Right renal pelvis (tissue), 4 donors: ENCODE measurements at regions not wholly inside any gene's neighbourhood (a gene's known extent, or its start where the extent isn't known, plus 50 kb on each side); places are given as distances from the start of the nearest gene placed in this dataset.
"Not testable (repeated sequence)": the region's sequence is repeated elsewhere in the genome, so short reads cannot be mapped to it uniquely, and the experiment has no call there.

Source experiments
- DNase-seq, 4 donors: peaks; one replicate each; pipeline ENCODE4 v3.0.0-alpha.2; 2013; ENCODE audit warnings: low read depth in 4 of 4, low spot score in 3 of 4, missing footprints in 1 of 4

DNA sequence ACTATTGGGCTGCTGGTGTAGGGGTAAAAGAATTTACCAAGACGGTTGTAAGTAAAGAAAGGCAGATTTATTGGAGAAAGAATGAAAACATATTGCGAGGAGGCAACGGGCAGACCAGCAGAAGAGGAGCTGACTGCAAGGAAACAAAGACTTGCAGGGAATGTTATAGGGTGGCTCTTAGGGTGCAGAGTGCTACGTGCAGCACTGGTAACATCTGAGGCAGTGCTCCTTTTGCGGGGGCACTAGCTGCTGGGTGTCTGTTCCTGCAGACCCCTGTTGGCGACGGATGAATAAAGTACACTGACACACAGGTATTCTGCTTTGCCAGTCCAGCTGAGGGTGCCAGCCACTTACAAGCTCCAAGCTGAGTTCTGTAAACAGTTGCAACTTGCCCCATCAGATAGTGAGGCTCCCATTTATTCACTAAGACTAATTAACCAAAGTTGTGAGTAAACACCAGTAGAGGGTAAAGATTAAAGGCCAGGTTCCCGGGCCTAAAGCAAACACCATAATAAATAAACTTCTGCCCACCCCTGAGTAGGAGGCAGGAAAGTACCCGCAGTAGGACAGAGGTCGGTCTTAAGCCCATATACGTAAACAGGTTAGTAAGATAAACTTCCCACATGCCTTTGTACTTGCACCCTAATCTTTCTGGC, 140.2 kb upstream of the KCNK1 start:
- no peak for DNase-seq

DNA sequence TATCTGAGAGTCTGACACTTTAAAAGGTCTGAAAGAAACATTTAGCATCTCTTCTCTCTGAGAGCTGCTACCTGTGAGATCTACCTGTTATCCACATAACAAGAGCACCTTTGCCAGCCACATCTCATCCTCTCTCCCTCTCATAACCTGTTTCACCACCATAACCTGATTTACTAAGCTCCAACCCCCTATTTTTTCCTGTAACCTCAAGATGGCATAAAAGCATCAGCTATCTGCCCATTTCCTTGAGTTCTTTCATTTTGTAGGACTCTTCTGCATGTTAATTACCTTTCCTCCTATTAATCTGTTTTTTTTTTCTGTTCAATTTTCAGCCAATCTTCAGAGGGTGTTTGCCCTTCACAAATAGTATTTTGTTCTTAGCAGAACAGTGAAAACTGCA, 136.5 kb upstream of the KCNK1 start:
- no peak for DNase-seq

DNA sequence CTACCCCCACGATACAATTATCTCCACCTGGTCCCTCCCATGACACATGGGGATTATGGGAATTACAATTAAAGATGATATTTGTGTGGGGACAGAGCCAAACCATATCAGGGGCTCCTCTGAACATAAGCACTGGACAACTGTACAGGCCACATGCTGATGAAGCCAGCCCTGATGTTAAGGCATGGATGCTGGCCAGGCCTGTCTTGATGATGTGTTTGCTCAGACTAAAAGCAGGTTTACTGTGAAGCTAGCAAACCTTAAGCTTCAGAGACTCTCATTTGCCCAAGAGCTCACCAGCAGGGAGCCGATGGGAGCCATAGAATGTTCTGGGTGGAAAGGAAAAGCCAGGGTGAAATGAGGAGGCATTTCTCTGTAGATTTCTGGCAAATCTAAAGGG, 135.3 kb upstream of the KCNK1 start:
- DNase-seq: no peak

DNA sequence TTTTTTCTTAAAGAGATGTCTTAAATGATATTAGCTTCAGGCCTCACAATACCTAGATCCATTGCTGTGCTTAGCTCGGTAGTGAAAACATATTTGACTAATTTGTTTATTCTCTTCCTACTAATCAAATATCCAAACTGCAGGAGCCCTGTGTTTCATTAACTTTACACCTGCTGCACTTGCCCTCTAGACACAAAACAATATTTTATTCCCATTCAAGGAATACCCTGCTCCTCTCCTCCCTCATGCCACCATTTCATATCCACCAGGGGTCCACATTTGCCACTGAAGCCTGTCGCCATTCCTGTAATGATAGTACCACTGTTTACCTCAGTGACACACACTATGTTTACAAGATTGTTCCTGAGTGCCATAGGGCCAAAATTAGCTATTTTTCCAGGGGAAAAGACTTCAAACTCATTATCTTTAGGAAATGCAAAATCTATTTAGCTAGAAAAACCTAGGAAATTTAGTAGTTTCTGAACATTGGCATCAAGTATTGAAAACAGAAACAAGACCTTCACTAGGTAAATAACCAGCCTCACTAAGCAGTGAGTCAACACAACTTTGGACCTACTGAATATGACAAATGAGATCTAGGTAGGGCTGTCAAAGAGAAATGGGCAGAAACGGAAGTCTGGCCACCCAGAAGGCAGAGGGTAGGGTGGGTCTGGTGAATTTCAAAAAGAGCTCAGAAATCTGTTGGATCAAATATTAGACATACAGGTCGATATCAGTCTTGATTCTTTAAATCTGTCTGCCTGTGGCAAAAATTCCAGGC, 134.6 kb upstream of the KCNK1 start:
- DNase-seq: no peak

DNA sequence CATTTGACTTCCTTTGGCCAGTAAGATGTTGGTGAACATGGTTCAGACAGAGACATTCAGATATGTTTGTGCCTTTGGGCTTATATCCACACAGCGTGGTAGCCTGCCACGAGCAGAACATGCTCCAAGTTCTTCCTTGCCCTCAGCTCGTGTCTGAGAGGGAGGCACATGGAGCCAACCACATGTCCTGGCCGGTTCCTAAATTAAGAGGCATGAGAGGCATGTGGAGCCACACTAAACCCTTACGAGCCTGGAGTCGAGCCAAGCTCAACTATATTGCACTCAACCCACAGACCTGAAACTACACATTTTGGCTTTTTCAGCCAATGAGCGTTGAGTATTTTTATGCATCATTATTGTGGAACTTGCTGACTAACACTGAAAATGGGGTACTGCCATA, 133.7 kb upstream of the KCNK1 start:
- no peak for DNase-seq

DNA sequence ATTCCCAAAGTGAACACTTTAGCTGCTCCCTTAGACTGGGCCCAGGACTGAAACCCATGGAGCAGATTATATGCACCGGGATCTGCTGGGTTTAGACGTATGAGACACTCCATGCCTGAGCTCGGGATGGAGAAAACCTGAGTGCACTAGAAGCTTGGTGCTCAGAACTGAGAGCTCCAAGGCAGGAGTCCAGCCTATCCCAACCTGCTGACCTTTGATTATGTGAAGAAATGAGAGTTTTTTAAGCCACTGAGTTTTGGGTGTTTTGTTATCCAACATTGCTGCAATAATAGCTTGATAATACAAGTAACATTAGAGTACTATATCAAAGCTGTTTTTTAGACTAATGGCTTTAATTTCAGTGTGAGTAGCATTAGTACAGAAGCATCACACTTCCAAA, 131.5 kb upstream of the KCNK1 start:
- DNase-seq: no peak

DNA sequence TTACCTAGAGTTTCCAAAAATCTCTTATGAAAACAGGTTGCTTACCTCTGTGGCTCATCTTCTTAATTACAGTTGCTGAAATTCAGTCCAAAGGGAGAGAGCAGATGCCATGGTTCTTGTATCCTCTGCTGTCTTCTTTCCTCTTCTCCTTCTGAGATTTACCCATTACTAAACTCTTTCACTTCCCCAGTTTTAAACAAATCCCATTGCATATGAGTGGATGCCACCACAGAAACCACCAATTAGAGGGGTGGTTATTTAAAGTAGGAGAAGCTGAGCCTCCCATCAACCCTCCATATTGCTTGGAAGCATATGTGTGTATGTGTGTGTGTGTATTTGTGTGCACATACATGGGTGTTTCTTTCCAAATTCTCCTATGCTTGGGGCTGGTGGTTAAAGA, 128.5 kb upstream of the KCNK1 start:
- DNase-seq: no peak

DNA sequence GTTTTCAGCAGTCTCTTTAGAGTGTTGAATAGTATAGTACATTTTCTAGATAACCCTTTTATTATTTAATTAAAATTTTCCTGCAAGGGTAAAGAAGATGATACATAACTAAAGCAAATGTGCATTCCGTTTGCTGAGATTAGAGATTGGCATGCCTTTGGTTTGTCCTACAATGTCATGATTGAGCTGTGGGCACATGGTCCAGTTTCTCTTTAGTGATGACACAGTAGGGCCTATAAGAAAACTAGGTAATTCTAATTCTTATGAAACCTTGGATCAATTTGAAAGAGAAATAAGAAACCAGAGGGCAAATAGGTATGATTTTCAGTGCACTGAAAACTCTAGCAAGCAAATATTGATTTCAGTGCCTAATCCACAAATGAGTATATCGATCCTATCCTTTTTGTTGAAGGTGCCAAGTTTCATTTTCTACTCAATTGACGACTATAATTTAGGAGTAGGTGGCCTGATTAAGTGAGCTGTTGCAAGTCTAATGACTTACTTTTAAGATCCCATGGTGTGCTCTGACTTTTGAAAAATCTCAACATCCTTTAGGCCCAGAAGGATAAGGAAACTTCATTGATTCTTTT, 128.0 kb upstream of the KCNK1 start:
- no peak for DNase-seq

DNA sequence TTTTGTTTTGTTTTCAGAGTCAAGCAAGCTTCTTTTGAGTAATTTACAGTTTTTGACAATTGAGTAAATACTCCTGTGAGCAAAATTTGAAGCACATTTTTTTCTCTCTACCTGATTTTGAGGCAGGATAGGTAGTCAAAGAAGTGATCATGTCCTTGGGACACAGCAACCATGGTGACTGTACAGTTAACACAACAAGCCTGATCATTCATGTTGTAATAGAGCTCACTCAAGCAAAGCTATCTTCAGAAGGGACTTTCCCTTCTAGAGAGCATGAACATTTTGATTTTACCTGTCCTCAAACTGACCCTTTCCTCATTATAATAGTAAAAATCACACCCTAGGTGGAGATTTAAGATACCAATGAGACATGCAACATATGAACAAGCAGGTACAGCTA, 126.5 kb upstream of the KCNK1 start:
- DNase-seq: no peak

DNA sequence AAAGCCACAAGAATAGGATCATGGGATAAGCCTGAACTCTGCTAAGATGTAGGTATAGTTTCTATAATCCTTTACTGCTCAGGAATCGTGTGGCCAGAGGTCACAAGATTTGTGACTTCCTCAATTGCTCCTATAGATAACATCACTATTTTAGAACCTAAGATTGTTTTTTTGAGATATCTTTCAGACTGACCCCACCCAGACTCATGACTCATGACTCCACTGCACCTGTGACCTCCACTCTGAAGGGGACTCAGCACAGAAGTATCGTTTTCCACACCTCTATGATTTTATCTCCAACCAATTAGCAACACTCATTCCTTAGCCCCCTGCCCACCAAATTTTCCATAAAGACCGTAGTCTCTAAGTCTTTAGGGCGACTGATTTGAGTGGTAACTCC, 124.5 kb upstream of the KCNK1 start:
- no peak for DNase-seq

DNA sequence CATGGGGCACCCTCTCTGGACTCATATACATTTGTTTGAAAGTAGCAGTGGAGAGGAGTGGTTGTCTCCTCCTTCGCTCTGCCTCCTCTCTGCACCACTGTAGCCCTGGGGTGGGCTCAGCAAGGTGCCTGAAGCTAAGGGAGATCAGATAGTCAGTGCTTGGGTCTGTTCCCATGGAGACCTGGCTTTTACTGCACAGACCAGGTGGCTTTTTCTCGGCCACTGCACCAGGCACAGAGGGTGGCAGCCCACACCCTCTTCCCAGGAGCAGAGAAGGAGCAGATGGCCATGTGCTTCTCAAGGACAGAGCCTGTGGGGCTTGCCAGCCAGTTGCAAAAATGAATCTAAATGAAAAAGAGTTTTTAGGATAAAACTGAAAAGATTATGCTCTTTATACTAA, 123.4 kb upstream of the KCNK1 start:
- DNase-seq: no peak

DNA sequence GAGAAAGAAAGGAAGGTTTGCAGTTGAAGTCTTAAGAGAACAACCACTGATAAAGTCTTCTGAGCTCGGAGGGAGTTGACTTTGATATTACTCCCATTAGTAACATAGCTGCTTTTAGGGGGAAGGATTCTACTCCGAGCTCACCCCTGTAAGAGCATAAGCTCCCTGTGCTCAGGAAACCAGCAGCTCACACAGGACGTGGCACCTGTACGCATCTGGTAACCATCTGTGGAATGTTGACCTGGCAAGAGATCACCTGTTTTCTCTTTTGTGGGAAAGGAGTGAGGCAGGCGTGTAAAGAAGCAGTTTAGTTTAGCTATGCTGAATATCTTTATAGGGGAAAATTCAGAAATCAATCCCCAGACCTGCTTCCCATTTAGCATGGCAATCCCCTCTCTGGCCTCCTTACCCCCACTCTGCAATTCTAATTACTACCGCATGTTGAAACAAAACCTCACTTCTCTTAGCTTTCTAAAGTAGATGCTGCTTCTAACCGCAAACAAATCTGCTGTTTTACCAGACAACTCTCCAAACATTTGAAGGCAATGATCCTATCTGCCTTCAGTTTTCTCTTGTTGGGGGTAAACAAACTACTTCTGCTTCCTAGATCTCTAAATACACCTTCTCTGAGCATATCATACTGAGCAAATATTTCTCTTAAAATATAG, 121.8 kb upstream of the KCNK1 start:
- DNase-seq: no peak

DNA sequence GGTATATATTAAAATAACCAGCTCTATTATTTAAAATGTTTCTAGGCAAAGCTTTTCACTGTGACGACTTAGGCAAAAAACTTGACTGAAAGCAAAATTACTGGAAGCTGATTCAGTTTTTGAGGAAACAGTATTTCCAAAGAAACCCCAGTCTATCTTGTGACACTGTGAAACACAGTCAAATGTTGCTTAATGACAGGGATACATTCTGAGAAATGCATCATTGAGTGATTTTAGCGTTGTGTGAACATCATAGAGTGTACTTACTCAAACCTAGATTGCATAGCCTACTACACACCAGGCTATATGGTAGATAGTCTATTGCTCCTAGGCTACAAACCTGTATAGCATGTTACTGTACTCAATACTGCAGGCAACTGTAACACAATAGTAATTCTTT, 116.9 kb upstream of the KCNK1 start:
- DNase-seq: no peak

DNA sequence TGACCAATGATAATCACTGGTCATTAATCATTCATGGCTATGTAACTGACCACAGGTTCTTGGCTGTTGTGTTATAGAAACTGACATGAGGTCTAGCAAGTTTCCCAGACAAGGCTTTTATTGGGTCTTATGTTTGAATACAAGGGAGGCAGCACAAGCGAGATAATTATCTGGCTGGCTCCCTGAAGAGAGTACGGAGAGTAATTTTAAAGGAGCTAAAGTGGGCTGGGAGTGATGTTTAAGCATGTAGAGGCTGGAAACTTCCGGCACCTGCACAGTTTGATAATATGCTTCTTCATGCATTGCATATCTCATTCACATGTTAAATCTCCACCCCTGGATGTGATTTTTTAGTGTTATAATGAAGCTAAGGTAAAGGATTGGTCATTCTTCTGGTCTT, 116.2 kb upstream of the KCNK1 start:
- no peak for DNase-seq

DNA sequence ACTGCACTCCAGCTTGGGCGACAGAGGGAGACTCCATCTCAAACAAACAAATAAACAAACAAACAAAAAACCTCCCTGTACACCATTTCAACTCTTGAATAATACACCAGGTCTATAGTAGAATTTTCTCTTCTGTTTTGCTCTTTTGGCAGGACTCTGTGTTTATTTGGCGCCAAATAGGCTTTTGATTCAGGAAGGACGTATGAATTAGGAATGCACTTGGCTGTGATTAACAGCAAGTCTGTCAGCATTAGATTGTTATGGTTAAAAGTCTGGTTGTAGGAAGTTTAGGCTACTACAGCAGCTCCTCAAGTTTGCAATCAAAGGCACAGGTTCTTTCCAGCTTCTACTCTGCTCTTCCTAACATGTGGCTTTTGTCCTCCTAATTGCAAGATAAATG, 113.8 kb upstream of the KCNK1 start:
- no peak for DNase-seq

DNA sequence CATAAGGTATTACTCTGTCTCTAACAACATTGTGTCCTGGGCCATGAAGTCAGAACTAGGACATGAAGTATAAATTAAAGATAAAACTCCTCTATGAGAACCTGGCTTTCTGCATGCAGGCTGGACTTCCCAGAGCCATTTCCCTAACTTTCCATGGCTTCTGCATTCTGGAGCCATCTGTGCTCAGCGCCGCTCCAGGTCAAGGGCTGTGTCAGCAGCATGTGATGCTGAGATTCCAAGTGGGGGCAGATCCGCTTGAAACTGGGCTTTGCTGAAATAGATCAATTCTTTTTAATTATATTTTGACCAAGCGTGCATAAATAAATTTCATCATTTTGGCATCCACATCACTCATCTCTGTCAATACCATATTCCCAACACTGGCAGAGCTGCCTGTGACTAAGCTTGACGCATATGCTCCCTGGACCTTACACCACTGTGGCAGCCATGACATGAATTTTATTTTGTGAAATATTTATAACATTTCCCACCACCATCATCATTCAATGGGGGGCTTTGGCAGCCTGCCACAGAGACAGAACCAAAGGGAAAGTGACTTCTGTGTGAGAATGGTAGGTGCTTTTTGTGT, 110.4 kb upstream of the KCNK1 start:
- DNase-seq: no peak

DNA sequence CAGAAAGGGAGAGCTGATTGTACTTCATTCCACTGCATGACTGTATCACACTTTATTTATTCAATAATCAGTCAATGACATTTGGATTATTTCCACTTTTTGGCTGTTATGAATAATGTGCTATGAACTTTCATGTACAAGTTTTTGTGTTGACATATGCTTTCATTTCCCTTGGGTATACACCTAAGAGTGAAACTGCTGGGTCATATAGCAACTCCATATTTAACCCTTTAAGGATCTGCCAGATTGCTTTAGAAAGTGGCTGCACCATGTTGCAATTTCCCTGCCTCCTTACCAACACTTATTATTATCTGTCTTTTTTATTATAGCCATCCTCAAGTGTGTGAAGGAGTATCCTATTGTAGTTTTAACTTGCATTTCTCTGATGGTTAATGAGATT, 108.8 kb upstream of the KCNK1 start:
- DNase-seq: no peak

DNA sequence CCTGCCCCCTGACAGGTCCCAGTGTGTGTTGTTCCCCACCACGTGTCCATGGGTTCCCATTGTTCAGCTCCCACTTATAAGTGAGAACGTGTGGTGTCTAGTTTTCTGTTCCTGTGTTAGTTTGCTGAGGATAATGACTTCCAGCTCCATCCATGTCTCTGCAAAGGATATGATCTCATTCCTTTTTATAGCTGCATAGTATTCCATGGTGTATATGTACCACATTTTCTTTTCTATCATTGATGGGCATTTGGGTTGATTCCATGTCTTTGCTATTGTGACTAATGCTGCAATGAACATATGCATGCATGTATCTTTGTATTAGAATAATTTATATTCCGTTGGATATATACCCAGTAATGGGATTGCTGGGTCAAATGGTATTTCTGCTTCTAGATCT, 108.0 kb upstream of the KCNK1 start:
- DNase-seq: not testable (repeated sequence)

DNA sequence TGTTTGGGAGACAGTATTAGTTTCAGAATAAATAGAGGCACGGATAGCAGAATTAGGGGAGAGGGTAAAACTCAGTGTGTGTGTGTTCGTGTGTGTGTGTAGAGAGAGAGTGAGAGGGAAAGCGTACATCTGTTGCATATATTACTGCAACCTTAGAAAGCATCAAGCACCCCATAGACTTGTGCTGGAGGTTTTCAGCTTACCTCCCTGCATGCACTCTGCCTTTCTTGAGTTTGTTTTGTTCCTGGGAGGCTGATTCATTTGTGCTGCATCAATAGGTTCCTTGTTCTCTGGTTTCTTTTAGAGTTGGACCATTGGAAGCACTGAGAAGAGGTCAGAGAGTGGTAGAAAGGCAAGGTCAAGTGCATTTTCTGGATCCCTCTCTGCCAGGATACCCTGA, 104.4 kb upstream of the KCNK1 start:
- DNase-seq: no peak

DNA sequence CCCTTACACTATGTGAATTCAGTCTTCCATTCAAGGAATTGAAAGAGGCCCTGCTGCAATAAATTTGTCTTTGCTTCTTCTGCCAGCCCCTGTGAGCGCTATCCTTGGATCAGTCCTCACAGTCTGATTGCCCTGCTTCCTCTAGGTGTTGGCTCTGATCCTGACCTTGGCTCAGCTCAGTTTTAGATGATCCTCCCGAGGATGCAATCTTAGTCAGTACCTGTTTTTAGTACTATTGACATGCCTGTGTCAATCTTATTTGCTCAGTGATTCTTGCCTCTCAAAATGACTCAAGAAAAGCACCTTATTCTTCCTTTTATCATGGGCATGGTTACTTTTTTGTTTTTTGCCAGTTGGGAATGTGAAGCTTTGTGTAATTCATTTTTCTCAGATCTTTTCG, 101.4 kb upstream of the KCNK1 start:
- no peak for DNase-seq

DNA sequence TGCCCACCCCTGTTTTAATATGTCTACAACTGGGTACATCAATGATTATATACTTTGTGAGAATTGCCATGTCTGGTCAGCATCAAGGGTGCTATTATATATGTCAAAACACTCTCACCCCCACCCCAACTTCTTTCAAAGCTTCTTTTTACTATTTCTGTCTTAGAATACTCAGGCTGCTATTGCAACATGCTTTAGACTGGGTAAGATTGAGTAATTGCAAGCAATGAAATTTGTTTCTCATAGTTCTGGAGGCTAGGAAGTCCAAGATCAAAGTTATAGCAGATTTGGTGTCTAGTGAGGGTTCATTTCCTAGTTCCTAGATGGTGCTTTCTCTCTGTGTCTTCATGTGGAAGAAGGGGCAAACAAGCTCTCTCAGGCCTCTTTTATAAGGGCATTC, 100.5 kb upstream of the KCNK1 start:
- no peak for DNase-seq
